Stimulated activated naive CD8-positive, alpha-beta T cell treated with anti-CD3 and anti-CD28 coated beads, Interleukin-15, Interleukin-2, amounts not matched to agents 100 U/mL and 50 U/mL, for 24 hours (primary cell): ENCODE measurements at regions not wholly inside any gene's neighbourhood (a gene's known extent, or its start where the extent isn't known, plus 50 kb on each side); places are given as distances from the start of the nearest gene placed in this dataset.
A peak's percentile ranks its signal among the peaks of the same experiment; 100 is the strongest.

Source experiments
- ATAC-seq: fragments of 150-1000 bp; cut with Tn5 transposase; one replicate; pipeline ENCODE4 v1.10.0; 2021
- DNase-seq: peaks from one replicate; pipeline ENCODE4 v3.0.0; 2021

- ATAC-seq, result peak; percentile 69
- DNase-seq, result no peak
Measured at GRCh38 chr10:96772196-96772595, 51.9 kb upstream of the PIK3AP1 start.

DNA sequence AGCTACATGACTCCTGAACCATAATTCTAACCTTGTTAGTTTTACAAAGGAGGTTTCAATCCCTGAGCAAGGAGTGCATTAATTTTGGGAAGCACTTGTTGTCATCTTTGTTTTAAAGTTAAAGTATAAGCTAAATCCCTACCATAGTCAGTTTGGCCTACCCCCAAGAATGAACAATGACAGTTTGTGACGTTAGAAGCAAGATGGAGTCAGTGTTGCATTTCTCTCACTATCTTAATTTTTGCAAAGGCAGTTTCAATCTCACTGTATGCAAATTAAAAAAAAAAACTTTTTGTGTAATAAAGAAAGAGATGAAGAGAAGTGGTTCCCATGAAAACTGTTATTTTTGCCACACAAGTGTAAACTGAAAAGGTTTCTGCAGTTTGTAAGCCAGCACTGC, 50.7 kb upstream of the PIK3AP1 start:
- DNase-seq, result no peak
- no peak for ATAC-seq
